Mesenchymal stem cell (in vitro differentiated cells and primary cell): ENCODE measurements at regions not wholly inside any gene's neighbourhood (a gene's known extent, or its start where the extent isn't known, plus 50 kb on each side); places are given as distances from the start of the nearest gene placed in this dataset.

Experiments
- DNase-seq: peaks from one replicate; pipeline ENCODE4 v3.0.0-alpha.2; 2013
- H2AFZ ChIP-seq: one replicate; pipeline ENCODE4 v1.6.1; 2013; ENCODE audit warnings: low read depth, mild to moderate bottlenecking, control low read depth, inconsistent platforms, low read length, moderate library complexity
- H2AK5ac ChIP-seq: 2 replicates; pipeline ENCODE4 v1.6.1; 2013; ENCODE audit warnings: low read length, moderate library complexity, mild to moderate bottlenecking, inconsistent platforms; ENCODE audit not compliant: severe bottlenecking
- H2BK120ac ChIP-seq: one replicate; pipeline ENCODE4 v1.6.1; 2013; ENCODE audit warnings: low read depth, mild to moderate bottlenecking, inconsistent platforms, low read length, moderate library complexity
- H2BK12ac ChIP-seq, 2 experiments: one replicate each; pipeline ENCODE4 v1.6.1; 2013; ENCODE audit warnings: inconsistent platforms in 2 of 2, low read length in 2 of 2, mild to moderate bottlenecking in 2 of 2, moderate library complexity in 2 of 2, control low read depth in 1 of 2
- H2BK15ac ChIP-seq: one replicate; pipeline ENCODE4 v1.6.1; 2013; ENCODE audit warnings: mild to moderate bottlenecking, low read depth, inconsistent platforms; ENCODE audit not compliant: poor library complexity, severe bottlenecking
- H2BK5ac ChIP-seq: 2 replicates; pipeline ENCODE4 v1.6.1; 2013; ENCODE audit warnings: low read depth, mild to moderate bottlenecking, low read length, control low read depth, inconsistent platforms; ENCODE audit not compliant: poor library complexity, severe bottlenecking
- H3K14ac ChIP-seq, 2 experiments: one replicate each; pipeline ENCODE4 v1.6.1; 2013; ENCODE audit warnings: inconsistent platforms in 2 of 2, low read length in 2 of 2, control low read depth in 1 of 2, mild to moderate bottlenecking in 1 of 2, moderate library complexity in 1 of 2
- H3K18ac ChIP-seq, 2 experiments: one replicate each; pipeline ENCODE4 v1.6.1; 2013; ENCODE audit warnings: inconsistent platforms in 2 of 2, low read length in 2 of 2, control low read depth in 1 of 2, low read depth in 1 of 2, mild to moderate bottlenecking in 1 of 2
- H3K23ac ChIP-seq, 2 experiments: one replicate each; pipeline ENCODE4 v1.6.1; 2013; ENCODE audit warnings: inconsistent platforms in 2 of 2, low read length in 2 of 2, mild to moderate bottlenecking in 2 of 2, moderate library complexity in 2 of 2, control low read depth in 1 of 2
- H3K27ac ChIP-seq: 2 replicates; pipeline ENCODE4 v1.5.1; 2013; ENCODE audit warnings: mild to moderate bottlenecking, moderate library complexity, low read length, control low read depth, inconsistent platforms; ENCODE audit not compliant: poor library complexity, severe bottlenecking
- H3K27me3 ChIP-seq, 2 experiments: 2 replicates each; pipeline versions ENCODE4 v1.6.1 to v1.7.0; 2013; ENCODE audit warnings: low read length in 2 of 2, mild to moderate bottlenecking in 2 of 2, moderate library complexity in 2 of 2, control low read depth in 1 of 2, inconsistent platforms in 1 of 2; ENCODE audit not compliant: control insufficient read depth in 1 of 2, insufficient read depth in 1 of 2
- H3K36me3 ChIP-seq, 2 experiments: 2 replicates each; pipeline versions ENCODE4 v1.6.1 to v1.7.0; 2013; ENCODE audit warnings: low read length in 2 of 2, control low read depth in 1 of 2, inconsistent platforms in 1 of 2, low read depth in 1 of 2, mild to moderate bottlenecking in 1 of 2; ENCODE audit not compliant: insufficient read depth in 2 of 2, control insufficient read depth in 1 of 2
- H3K4ac ChIP-seq, 2 experiments: one replicate each; pipeline ENCODE4 v1.6.1; 2013; ENCODE audit warnings: inconsistent platforms in 2 of 2, low read length in 2 of 2, mild to moderate bottlenecking in 2 of 2, moderate library complexity in 2 of 2, control low read depth in 1 of 2, low read depth in 1 of 2
- H3K4me1 ChIP-seq: 2 replicates; pipeline ENCODE4 v1.6.1; 2013; ENCODE audit warnings: low read depth, low read length, control low read depth; ENCODE audit not compliant: control insufficient read depth, insufficient read depth
- H3K4me2 ChIP-seq: 2 replicates; pipeline ENCODE4 v1.6.1; 2013; ENCODE audit warnings: low read length, mild to moderate bottlenecking, inconsistent platforms; ENCODE audit not compliant: poor library complexity, severe bottlenecking
- H3K4me3 ChIP-seq, 2 experiments: 2 replicates each; pipeline versions ENCODE4 v1.5.1 to v1.7.0; 2013; ENCODE audit warnings: low read length in 2 of 2, mild to moderate bottlenecking in 2 of 2, control low read depth in 1 of 2, low read depth in 1 of 2; ENCODE audit not compliant: insufficient read depth in 1 of 2
- H3K79me1 ChIP-seq: replicated peaks from 2 replicates; pipeline ENCODE4 v1.6.1; 2013; ENCODE audit warnings: mild to moderate bottlenecking, control low read depth, low read length, inconsistent platforms; ENCODE audit not compliant: poor library complexity, severe bottlenecking
- H3K9ac ChIP-seq: 2 replicates; pipeline ENCODE4 v1.7.0; 2013; ENCODE audit warnings: mild to moderate bottlenecking, low read length, moderate library complexity
- H3K9me3 ChIP-seq: 2 replicates; pipeline ENCODE4 v1.7.0; 2013; ENCODE audit warnings: mild to moderate bottlenecking, low read length; ENCODE audit not compliant: control insufficient read depth
- H4K8ac ChIP-seq: one replicate; pipeline ENCODE4 v1.6.1; 2013; ENCODE audit warnings: inconsistent platforms, mild to moderate bottlenecking, low read length, moderate library complexity
- H4K91ac ChIP-seq: one replicate; pipeline ENCODE4 v1.6.1; 2013; ENCODE audit warnings: mild to moderate bottlenecking, low read length, inconsistent platforms
- WGBS: methylation state at CpG from one replicate; pipeline ENCODE4 v1.1.7; 2013; ENCODE audit warnings: mixed read lengths; 5-methylcytosine and 5-hydroxymethylcytosine counted together

DNA sequence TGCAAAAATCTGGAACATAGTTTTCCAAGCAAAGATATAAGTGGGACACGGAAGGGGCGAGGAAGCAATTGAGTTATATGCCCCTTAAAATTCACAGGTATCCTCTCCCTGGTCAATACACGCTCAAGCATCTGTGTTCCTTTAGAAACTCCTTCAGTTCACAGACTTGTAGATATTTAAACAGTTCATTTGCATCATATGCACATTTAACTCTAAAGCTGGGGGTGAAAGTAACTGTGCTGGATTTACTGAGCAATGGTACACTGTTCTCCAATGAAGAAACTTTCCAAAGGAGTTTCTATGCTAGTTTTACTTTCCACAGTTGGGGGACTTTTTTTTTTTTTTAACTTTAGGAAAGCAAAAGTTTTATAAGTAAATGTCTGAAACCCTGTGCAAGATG, 293.0 kb upstream of the TNP1 start:
- H3K4ac ChIP-seq: no peak overlapping the region
- H2BK15ac ChIP-seq: no peak overlapping the region
- H4K8ac ChIP-seq: no peak overlapping the region
- H3K23ac ChIP-seq: no peak overlapping the region
- no peak overlapping the region for H3K4me2 ChIP-seq
- H3K27me3 ChIP-seq: no peaks in the 10 kb centered on the region
- no peak overlapping the region for H3K27ac ChIP-seq
- H4K91ac ChIP-seq: no peak overlapping the region
- no peaks in the 10 kb centered on the region for H3K36me3 ChIP-seq
- H3K9me3 ChIP-seq: no peaks in the 10 kb centered on the region
- DNase-seq: peak; percentile 4
- no peak overlapping the region for H3K14ac ChIP-seq
- 92% methylated on average over 3 of the region's 3 CpGs for WGBS
- no peak overlapping the region for H2BK120ac ChIP-seq
- no peak overlapping the region for H2AK5ac ChIP-seq
- no peak overlapping the region for H2AFZ ChIP-seq
- H3K18ac ChIP-seq: no peak overlapping the region
- no peak overlapping the region for H2BK5ac ChIP-seq
- no peaks in the 10 kb centered on the region for H3K4me1 ChIP-seq
- H2BK12ac ChIP-seq: no peak overlapping the region
- no peak overlapping the region for H3K4me3 ChIP-seq
- no peak overlapping the region for H3K9ac ChIP-seq
- H3K79me1 ChIP-seq: no peaks in the 10 kb centered on the region

DNA sequence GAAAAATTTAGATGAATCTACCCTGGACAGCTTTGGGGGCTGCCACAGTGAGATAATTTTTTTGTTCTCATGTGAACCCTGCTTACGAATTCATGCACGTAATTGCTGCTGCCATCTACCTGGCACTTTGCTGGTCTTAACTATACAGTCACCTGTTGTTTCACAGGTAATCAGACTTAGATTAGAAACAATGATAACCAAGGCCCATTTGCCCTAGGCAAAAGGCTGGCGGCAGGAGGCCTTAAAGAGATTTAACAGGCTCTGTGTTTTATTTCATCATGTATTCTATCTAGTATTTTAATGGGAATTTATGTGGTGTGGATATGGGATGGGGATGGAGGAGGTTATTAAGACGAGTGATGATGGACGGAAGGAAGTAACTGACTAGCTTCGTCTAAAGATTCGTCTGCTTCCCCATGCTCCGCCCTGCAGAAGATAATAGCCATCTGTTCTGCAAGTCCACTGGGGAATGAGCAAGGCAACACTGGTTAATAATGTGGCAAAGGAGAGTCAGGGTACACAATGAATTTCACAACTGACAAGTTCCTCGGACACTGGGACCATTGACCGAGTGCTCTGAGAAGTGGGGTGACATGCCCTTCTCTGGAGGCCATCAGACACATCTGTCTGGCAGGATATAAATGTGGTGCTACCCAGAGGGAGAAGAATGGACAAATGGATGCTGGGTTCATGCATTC, 291.8 kb upstream of the TNP1 start:
- Histone ChIP-seq H2BK5ac (no peak overlapping the region), H3K36me3 (no peaks in the 10 kb centered on the region), H2AK5ac (no peak overlapping the region), H3K9ac (no peak overlapping the region), H3K23ac (no peak overlapping the region), H3K79me1 (no peaks in the 10 kb centered on the region), H3K4me3 (no peak overlapping the region), H3K4me2 (no peak overlapping the region), H2BK120ac (no peak overlapping the region), H4K8ac (no peak overlapping the region), H3K4ac (no peak overlapping the region), H3K9me3 (no peaks in the 10 kb centered on the region), H3K27ac (no peak overlapping the region), H3K27me3 (no peaks in the 10 kb centered on the region), H4K91ac (no peak overlapping the region), H3K14ac (no peak overlapping the region), H3K4me1 (no peaks in the 10 kb centered on the region), H2BK15ac (no peak overlapping the region), H2BK12ac (peak overlapping the region in 1 of 2 experiments; percentile 55), H2AFZ (no peak overlapping the region), H3K18ac (peak overlapping the region in 1 of 2 experiments; percentile 59)
- WGBS: 62% methylated on average over 10 of the region's 10 CpGs
- DNase-seq: peak; percentile 37

DNA sequence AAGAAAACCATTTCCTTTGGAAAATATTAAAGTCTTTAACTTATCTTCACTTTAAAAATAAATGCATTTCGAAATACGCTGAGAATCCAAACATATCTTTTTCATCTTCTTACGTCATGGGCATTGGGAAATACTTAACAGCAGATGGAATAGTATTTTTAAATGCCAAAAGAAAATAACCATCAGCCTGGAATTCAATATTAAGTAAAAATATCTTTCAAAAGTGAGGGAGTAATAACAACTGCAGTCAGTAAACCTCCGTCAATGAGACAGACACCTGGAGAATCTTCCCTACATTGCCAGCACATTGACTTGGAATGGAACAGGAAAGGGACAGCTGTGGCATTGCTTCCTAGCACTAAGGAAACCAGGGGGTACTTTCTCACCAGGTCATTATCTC, 290.4 kb upstream of the TNP1 start:
- no peak overlapping the region for H3K9ac ChIP-seq
- no peak overlapping the region for H2AFZ ChIP-seq
- 100% methylated on average over 1 of the region's 4 CpGs for WGBS
- no peak overlapping the region for H2BK5ac ChIP-seq
- H3K36me3 ChIP-seq: no peaks in the 10 kb centered on the region
- H3K14ac ChIP-seq: no peak overlapping the region
- no peak overlapping the region for H2BK15ac ChIP-seq
- no peak overlapping the region for H2AK5ac ChIP-seq
- H3K27ac ChIP-seq: no peak overlapping the region
- H3K4me1 ChIP-seq: no peaks in the 10 kb centered on the region
- no peaks in the 10 kb centered on the region for H3K9me3 ChIP-seq
- H4K8ac ChIP-seq: no peak overlapping the region
- no peak overlapping the region for H4K91ac ChIP-seq
- H2BK120ac ChIP-seq: no peak overlapping the region
- no peak overlapping the region for H3K4me3 ChIP-seq
- no peak overlapping the region for H3K23ac ChIP-seq
- peak; percentile 38 for DNase-seq
- H3K4me2 ChIP-seq: no peak overlapping the region
- H3K79me1 ChIP-seq: no peaks in the 10 kb centered on the region
- no peak overlapping the region for H3K18ac ChIP-seq
- H3K4ac ChIP-seq: no peak overlapping the region
- H2BK12ac ChIP-seq: no peak overlapping the region
- no peaks in the 10 kb centered on the region for H3K27me3 ChIP-seq

DNA sequence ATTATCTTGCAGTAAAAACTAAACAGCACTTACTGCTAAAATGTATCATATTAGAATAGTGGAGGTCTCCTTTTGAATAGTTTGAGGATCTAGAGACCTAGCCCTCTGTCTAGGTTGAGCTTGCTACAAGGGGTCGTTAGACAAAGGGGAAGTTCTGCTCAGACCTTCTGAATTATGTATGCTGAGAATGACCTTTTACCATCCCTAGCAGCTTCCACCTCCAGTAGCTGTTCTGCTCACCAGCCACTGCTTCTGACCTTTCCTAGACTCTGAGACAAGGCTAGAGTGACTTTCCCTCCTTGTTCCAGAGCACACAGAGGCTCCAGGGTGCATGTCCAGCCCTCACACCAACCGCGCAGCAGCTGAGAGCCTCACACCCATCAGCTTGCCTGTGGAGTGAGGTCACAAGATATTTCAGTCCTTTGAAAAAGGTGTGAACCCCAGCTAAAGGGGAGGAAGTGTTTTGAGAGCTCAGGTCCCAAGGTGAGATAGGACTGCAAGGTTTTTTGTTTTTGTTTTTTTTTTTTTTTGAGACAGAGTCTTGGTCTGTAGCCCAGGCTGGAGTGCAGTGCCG, 289.3 kb upstream of the TNP1 start:
- no peak for DNase-seq
- no peaks in the 10 kb centered on the region for H3K9me3 ChIP-seq
- no peak overlapping the region for H2BK120ac ChIP-seq
- no peaks in the 10 kb centered on the region for H3K4me1 ChIP-seq
- no peaks in the 10 kb centered on the region for H3K36me3 ChIP-seq
- H3K18ac ChIP-seq: peak overlapping the region in 1 of 2 experiments; percentile 18
- peak overlapping the region; percentile 25 for H4K91ac ChIP-seq
- no peak overlapping the region for H2BK15ac ChIP-seq
- no peak overlapping the region for H3K27ac ChIP-seq
- H2BK12ac ChIP-seq: peak overlapping the region; percentile 20 to 69
- no peak overlapping the region for H3K14ac ChIP-seq
- 75% methylated on average over 4 of the region's 4 CpGs for WGBS
- no peak overlapping the region for H3K4me2 ChIP-seq
- no peak overlapping the region for H3K4me3 ChIP-seq
- peak overlapping the region in 1 of 2 experiments; percentile 7 for H3K4ac ChIP-seq
- no peak overlapping the region for H3K9ac ChIP-seq
- no peaks in the 10 kb centered on the region for H3K79me1 ChIP-seq
- H2AFZ ChIP-seq: no peak overlapping the region
- H3K27me3 ChIP-seq: no peaks in the 10 kb centered on the region
- no peak overlapping the region for H4K8ac ChIP-seq
- no peak overlapping the region for H2AK5ac ChIP-seq
- no peak overlapping the region for H2BK5ac ChIP-seq
- no peak overlapping the region for H3K23ac ChIP-seq
